BLaER1 (cell line): ENCODE measurements at regions not wholly inside any gene's neighbourhood (a gene's known extent, or its start where the extent isn't known, plus 50 kb on each side); places are given as distances from the start of the nearest gene placed in this dataset.

ENCODE experiments used
- H3K27ac ChIP-seq: shearing (Covaris generic); formaldehyde crosslinking; 2 replicates; pipeline ENCODE4 v1.8.1; 2022
- H3K27me3 ChIP-seq: shearing (Covaris generic); formaldehyde crosslinking; 2 replicates; pipeline ENCODE4 v1.8.1; 2022
- H3K36me3 ChIP-seq: shearing (Covaris generic); formaldehyde crosslinking; 2 replicates; pipeline ENCODE4 v1.8.1; 2022
- H3K4me1 ChIP-seq: shearing (Covaris generic); formaldehyde crosslinking; 2 replicates; pipeline ENCODE4 v1.8.1; 2022
- H3K4me2 ChIP-seq: shearing (Covaris generic); formaldehyde crosslinking; 2 replicates; pipeline ENCODE4 v1.8.1; 2022
- H3K4me3 ChIP-seq: shearing (Covaris generic); formaldehyde crosslinking; 2 replicates; pipeline ENCODE4 v1.8.1; 2022
- H3K9ac ChIP-seq: shearing (Covaris generic); formaldehyde crosslinking; 2 replicates; pipeline ENCODE4 v1.8.1; 2022
- H3K9me3 ChIP-seq: shearing (Covaris generic); formaldehyde crosslinking; 2 replicates; pipeline ENCODE4 v1.8.1; 2022
- H4K20me1 ChIP-seq: shearing (Covaris generic); formaldehyde crosslinking; 2 replicates; pipeline ENCODE4 v1.8.1; 2022
- Cebpa-rat ChIP-seq: shearing (Covaris generic); IDR thresholded peaks from 2 replicates; pipeline ENCODE4 v1.8.1; 2022

DNA sequence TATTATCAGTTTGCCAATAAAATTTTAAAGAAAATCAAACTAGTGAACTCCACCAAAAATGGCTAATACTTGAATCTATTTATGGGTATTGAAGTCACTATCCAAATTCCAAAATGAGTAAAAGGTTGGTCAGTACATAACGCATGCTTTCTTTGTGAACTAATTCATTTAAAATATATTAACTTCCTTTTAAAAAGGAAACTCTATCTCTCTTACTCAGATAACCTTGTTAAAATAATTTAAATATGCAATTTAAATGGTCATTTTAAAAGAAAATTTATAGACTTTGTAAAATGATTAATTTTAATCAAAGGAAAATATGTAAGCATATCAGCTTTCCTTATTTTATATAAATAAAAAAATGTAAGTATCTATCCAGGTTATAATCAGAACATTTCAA, 419.4 kb upstream of the ZNF385D start:
- Histone ChIP-seq H3K27ac (no peak overlapping the region), H3K27me3 (no peaks in the 10 kb centered on the region), H3K9me3 (peaks cover 8% of the 10 kb centered on the region), H4K20me1 (no peaks in the 10 kb centered on the region), H3K9ac (no peak overlapping the region), H3K36me3 (no peaks in the 10 kb centered on the region), H3K4me3 (no peak overlapping the region), H3K4me1 (no peaks in the 10 kb centered on the region), H3K4me2 (no peak overlapping the region)
- TF ChIP-seq Cebpa-rat, result no peak

DNA sequence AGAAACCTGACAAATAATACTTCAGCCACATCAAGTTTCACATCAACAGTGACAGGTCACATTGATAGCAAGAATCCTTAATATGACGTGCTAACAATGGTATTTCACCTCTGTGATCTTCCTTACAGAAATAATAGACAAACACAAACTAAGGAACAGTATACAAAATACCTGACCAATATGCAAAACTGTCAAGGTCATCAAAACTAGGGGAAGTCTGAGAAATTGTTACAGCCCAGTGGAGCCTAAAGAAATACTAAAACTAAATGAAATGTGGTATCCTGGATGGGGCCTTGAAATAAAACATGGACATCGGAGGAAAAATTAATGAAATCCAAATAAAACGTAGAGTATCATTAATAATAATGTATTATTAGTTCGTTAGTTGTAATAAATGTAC, 422.0 kb upstream of the ZNF385D start:
- Histone ChIP-seq H3K27me3 (no peaks in the 10 kb centered on the region), H3K4me3 (no peak overlapping the region), H3K27ac (no peak overlapping the region), H3K9ac (no peak overlapping the region), H3K36me3 (no peaks in the 10 kb centered on the region), H4K20me1 (no peaks in the 10 kb centered on the region), H3K9me3 (no peaks in the 10 kb centered on the region), H3K4me2 (no peak overlapping the region), H3K4me1 (no peaks in the 10 kb centered on the region)
- TF ChIP-seq Cebpa-rat, result no peak

DNA sequence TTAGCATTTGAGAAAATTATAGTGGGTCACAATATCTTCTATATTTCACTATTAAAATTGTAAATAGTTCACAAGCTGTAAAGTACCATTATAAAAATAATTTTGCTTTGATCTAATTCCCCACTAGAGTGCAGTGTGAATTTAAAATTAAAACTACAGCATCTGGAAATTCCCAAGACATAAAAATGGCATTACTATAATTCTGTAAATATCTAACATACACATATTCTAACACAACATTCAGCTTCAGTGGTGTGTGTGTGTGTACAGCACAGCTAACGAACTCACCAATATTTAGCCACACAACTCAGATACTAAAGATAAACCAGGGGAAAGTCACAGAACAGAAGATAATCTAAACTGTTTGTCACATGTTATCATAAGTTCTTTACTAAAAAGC, 424.9 kb upstream of the ZNF385D start:
- H3K4me3 ChIP-seq, result no peak overlapping the region
- H3K9me3 ChIP-seq, result no peaks in the 10 kb centered on the region
- no peaks in the 10 kb centered on the region for H3K4me1 ChIP-seq
- H3K9ac ChIP-seq, result no peak overlapping the region
- H3K36me3 ChIP-seq, result no peaks in the 10 kb centered on the region
- H3K27me3 ChIP-seq, result no peaks in the 10 kb centered on the region
- H4K20me1 ChIP-seq, result no peaks in the 10 kb centered on the region
- H3K27ac ChIP-seq, result no peak overlapping the region
- no peak overlapping the region for H3K4me2 ChIP-seq
- no peak for TF ChIP-seq Cebpa-rat

DNA sequence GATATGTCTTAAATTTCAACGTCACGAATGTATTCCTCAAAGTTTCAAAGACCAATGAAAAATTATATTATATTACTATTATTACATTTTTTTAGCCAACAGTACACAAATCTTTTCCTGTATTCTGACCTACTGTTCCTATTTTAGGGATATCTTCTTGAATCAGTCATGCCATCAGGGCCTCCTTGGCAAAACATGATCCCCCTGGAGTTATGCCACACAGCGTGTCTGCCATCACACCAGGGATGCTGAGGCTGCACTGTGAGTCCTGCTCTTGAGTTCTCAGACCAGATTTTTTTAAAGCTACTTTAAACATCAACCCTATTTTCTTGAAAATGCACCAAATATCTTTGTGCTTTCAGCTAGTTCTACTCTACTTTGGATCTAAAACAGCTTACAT, 425.9 kb upstream of the ZNF385D start:
- Histone ChIP-seq H4K20me1 (no peaks in the 10 kb centered on the region), H3K9me3 (no peaks in the 10 kb centered on the region), H3K4me1 (no peaks in the 10 kb centered on the region), H3K4me2 (no peak overlapping the region), H3K27me3 (no peaks in the 10 kb centered on the region), H3K4me3 (no peak overlapping the region), H3K27ac (no peak overlapping the region), H3K36me3 (no peaks in the 10 kb centered on the region), H3K9ac (no peak overlapping the region)
- TF ChIP-seq Cebpa-rat, result no peak

DNA sequence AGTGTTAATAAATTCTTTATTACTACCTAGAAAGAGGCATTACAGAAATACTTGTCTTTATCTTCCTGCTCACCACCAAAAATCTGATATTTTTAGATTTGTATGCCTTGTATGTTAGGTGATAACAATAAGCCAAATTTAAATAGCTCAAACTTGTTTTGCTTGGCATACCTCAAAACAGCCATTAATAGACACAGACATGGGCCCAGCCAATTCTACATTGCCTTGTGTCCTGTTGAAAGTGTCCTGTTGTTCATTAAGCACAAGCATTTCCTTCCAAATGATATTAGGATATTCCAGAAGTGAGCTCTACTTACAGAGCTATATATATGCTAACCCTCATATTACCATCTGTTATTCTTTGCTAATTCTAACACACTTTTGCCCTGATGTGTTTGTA, 438.6 kb upstream of the ZNF385D start:
- no peak for TF ChIP-seq Cebpa-rat
- H3K27ac ChIP-seq, result no peak overlapping the region
- H3K4me3 ChIP-seq, result no peak overlapping the region
- no peaks in the 10 kb centered on the region for H3K36me3 ChIP-seq
- H3K4me2 ChIP-seq, result no peak overlapping the region
- H3K4me1 ChIP-seq, result no peaks in the 10 kb centered on the region
- H3K9ac ChIP-seq, result no peak overlapping the region
- no peaks in the 10 kb centered on the region for H3K9me3 ChIP-seq
- no peaks in the 10 kb centered on the region for H4K20me1 ChIP-seq
- no peaks in the 10 kb centered on the region for H3K27me3 ChIP-seq

DNA sequence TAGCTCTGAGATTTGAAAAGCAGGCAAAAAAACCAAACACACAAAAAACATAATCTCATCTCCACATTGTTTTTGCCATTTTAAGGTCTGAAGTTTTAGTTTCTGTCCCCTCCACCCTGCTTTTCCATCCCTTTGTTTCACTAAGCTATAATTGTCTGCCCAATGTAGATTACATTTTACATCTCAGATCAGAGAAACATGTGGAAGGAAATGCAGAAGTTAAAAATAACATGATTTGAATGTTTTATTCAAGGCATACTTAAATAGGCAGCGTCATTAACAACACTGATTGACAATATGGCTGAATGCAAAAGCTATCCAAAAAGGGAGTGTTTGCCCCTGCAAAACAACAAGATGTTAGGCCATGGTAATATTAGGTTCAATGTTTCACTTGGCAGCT, 448.1 kb upstream of the ZNF385D start:
- Histone ChIP-seq H4K20me1 (no peaks in the 10 kb centered on the region), H3K27me3 (no peaks in the 10 kb centered on the region), H3K4me3 (no peak overlapping the region), H3K36me3 (no peaks in the 10 kb centered on the region), H3K4me1 (no peaks in the 10 kb centered on the region; the same call in 1 of the 2 replicates), H3K27ac (no peak overlapping the region), H3K9me3 (no peaks in the 10 kb centered on the region), H3K4me2 (no peak overlapping the region), H3K9ac (no peak overlapping the region)
- TF ChIP-seq Cebpa-rat, result no peak

DNA sequence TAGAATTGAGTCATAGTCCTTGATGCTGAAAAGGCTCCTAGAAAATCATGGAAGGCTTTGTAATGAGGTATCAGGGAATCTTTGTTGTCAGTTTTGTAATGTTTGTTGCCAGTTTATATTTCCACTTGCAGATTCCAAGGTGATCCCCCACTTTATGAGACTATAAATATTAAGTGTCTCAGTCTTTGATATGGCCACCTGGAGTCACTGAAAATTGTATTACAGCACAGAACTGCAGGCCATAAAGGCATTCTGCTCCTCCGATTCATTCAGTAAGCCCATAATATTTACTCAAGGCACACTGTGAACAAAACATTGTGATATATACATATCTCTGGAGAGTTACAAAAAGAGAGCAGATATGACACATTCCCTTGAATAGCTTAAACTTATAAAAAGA, 457.8 kb upstream of the ZNF385D start:
- H3K27ac ChIP-seq, result no peak overlapping the region
- H4K20me1 ChIP-seq, result no peaks in the 10 kb centered on the region
- H3K4me1 ChIP-seq, result no peaks in the 10 kb centered on the region
- TF ChIP-seq Cebpa-rat, result no peak
- H3K27me3 ChIP-seq, result no peaks in the 10 kb centered on the region
- H3K4me3 ChIP-seq, result no peak overlapping the region
- no peak overlapping the region for H3K4me2 ChIP-seq
- no peak overlapping the region for H3K9ac ChIP-seq
- no peaks in the 10 kb centered on the region for H3K36me3 ChIP-seq
- no peaks in the 10 kb centered on the region for H3K9me3 ChIP-seq

DNA sequence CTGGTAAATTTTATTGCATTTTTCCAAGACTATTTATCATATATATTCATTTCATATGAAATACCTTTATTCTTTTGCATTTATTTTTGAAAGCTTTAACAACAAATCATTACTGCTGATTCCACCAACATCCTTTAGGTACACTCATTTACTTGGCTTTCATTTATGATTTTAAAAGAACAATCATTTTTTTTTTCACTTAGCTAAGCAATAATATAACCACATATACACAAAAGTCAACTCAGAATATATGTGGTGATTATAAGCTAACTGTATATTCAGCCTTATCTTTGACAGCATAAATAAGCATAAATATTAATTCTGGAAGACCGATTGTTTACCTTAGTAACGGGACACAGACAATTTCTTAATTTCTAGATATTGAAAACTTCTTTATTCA, 458.6 kb upstream of the ZNF385D start:
- no peak for TF ChIP-seq Cebpa-rat
- Histone ChIP-seq H3K4me1 (no peaks in the 10 kb centered on the region), H3K4me2 (no peak overlapping the region), H3K9ac (no peak overlapping the region), H3K27ac (no peak overlapping the region), H4K20me1 (no peaks in the 10 kb centered on the region), H3K9me3 (no peaks in the 10 kb centered on the region), H3K36me3 (no peaks in the 10 kb centered on the region), H3K4me3 (no peak overlapping the region), H3K27me3 (no peaks in the 10 kb centered on the region)

DNA sequence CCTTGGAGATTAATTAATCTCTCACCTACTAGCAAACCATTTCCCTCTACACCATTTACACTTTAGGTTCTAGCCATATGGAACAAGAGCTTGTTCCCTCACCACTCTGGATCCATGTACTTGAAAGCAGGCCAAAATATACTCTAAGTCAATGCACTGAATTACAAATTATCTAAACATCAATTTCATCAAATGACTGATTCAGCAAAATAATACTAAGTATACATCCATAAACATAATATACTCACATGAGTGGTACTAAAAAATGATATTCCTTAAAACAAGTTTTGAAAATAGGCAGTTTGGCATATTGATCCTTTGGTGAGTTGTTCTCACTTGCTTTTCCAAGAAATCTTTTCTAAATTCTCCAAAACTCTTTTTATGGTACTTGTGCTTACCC, 459.7 kb upstream of the ZNF385D start:
- Histone ChIP-seq H3K36me3 (no peaks in the 10 kb centered on the region), H4K20me1 (no peaks in the 10 kb centered on the region), H3K4me1 (no peaks in the 10 kb centered on the region), H3K27me3 (no peaks in the 10 kb centered on the region), H3K9me3 (no peaks in the 10 kb centered on the region), H3K4me2 (no peak overlapping the region), H3K9ac (no peak overlapping the region), H3K27ac (no peak overlapping the region), H3K4me3 (no peak overlapping the region)
- no peak for TF ChIP-seq Cebpa-rat

DNA sequence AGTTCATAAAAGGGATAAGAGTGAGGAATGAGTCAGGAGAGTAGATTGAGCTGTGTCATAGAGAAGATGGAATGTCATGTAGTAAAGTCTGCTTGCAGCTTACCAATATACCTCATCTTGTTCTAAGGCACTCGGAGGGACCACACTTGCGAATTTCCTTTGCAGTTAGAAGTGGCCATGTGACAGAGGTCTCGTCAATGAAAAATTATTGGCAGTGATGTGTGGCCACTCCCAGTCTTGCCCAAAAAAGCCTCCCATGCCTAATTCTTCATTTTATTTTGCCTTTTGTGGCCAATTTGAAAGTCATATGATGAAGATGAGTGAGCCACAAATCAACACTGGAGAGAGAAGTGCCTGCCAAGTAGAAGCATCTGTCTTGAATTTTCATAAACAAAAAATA, 465.6 kb upstream of the ZNF385D start:
- H3K27ac ChIP-seq, result no peak overlapping the region
- H3K9ac ChIP-seq, result no peak overlapping the region
- no peak for TF ChIP-seq Cebpa-rat
- H4K20me1 ChIP-seq, result no peaks in the 10 kb centered on the region
- no peaks in the 10 kb centered on the region for H3K4me1 ChIP-seq
- no peaks in the 10 kb centered on the region for H3K36me3 ChIP-seq
- no peaks in the 10 kb centered on the region for H3K9me3 ChIP-seq
- H3K4me3 ChIP-seq, result no peak overlapping the region
- H3K4me2 ChIP-seq, result no peak overlapping the region
- H3K27me3 ChIP-seq, result no peaks in the 10 kb centered on the region

DNA sequence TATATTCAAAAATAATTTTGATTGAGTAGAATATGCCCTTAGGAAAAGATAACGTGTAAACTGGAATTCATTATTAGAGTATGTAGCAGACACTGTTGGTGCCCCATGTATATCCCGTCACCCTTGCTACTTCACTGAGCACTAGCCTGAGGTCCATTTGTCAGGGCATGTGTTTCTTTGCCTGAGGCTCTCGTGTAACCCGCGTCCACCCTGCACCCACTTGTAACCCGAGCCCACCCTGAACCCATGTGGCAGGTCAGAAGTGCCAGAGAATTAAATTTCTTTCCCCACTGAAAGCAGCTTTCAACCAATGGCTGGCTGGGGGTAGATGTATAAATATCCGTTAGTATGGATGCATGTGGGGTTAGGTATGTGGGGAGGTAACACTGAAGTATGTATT, 474.2 kb upstream of the ZNF385D start:
- no peak overlapping the region for H3K9ac ChIP-seq
- H3K27ac ChIP-seq, result no peak overlapping the region
- H3K36me3 ChIP-seq, result no peaks in the 10 kb centered on the region
- no peak for TF ChIP-seq Cebpa-rat
- H3K4me1 ChIP-seq, result no peaks in the 10 kb centered on the region
- no peaks in the 10 kb centered on the region for H3K9me3 ChIP-seq
- no peaks in the 10 kb centered on the region for H4K20me1 ChIP-seq
- no peak overlapping the region for H3K4me2 ChIP-seq
- H3K27me3 ChIP-seq, result no peaks in the 10 kb centered on the region
- H3K4me3 ChIP-seq, result no peak overlapping the region
